ENCODE measurements at regions not wholly inside any gene's neighbourhood (a gene's known extent, or its start where the extent isn't known, plus 50 kb on each side); places are given as distances from the start of the nearest gene placed in this dataset.

DNA sequence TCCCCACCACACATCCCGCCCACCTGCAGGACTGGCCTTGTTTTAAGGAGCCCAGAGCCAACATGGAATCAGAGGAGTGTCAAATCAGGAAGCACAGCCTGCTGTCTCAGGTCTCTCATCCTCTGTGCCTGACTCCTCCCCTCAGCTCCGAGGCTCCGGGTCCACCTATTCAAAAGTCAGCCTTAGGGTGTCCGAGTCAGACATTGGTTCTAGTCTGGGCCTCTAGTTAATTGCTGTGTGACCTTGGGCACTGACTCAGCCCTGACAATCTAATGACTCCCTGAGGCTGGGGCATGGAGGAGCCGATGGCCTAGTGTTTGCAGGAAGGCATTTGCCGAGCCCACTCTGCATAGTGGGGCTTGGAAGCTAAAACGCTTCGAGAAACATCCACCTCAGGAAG is 223.1 kb upstream of the PPP2R2D start:
- TF ChIP-seq, protein P1, sequence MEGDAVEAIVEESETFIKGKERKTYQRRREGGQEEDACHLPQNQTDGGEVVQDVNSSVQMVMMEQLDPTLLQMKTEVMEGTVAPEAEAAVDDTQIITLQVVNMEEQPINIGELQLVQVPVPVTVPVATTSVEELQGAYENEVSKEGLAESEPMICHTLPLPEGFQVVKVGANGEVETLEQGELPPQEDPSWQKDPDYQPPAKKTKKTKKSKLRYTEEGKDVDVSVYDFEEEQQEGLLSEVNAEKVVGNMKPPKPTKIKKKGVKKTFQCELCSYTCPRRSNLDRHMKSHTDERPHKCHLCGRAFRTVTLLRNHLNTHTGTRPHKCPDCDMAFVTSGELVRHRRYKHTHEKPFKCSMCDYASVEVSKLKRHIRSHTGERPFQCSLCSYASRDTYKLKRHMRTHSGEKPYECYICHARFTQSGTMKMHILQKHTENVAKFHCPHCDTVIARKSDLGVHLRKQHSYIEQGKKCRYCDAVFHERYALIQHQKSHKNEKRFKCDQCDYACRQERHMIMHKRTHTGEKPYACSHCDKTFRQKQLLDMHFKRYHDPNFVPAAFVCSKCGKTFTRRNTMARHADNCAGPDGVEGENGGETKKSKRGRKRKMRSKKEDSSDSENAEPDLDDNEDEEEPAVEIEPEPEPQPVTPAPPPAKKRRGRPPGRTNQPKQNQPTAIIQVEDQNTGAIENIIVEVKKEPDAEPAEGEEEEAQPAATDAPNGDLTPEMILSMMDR (IDR thresholded peaks at IDR 0.05; ENCODE audit: insufficient read depth, low read depth, low read length): no peak
- H3K36me3 ChIP-seq (ENCODE audit: control insufficient read depth, insufficient read depth, low read length): no peaks in the 10 kb centered on the region
- no peak for DNase-seq (ENCODE audit: low read depth)
- ChIA-PET CTCF (no interaction called here), POLR2A (no interaction called here)
- H3K27me3 ChIP-seq (ENCODE audit: control insufficient read depth, insufficient read depth, low read length): no peaks in the 10 kb centered on the region
- H3K4me3 ChIP-seq (ENCODE audit: low read depth, low read length): no peak overlapping the region

GRCh38 chr10:131678171-131678570 is 222.6 kb upstream of the PPP2R2D start:
- ChIA-PET CTCF (no interaction called here), POLR2A (no interaction called here)
- TF ChIP-seq, protein P1 (IDR thresholded peaks at IDR 0.05; ENCODE audit: insufficient read depth, low read depth, low read length): no peak
- no peaks in the 10 kb centered on the region for H3K36me3 ChIP-seq (ENCODE audit: control insufficient read depth, insufficient read depth, low read length)
- H3K4me3 ChIP-seq (ENCODE audit: low read depth, low read length): no peak overlapping the region
- DNase-seq (ENCODE audit: low read depth): no peak
- no peaks in the 10 kb centered on the region for H3K27me3 ChIP-seq (ENCODE audit: control insufficient read depth, insufficient read depth, low read length)

GRCh38 chr10:131678613-131679012 is 222.2 kb upstream of the PPP2R2D start:
- Histone ChIP-seq H3K4me3 (ENCODE audit: low read depth, low read length) (no peak overlapping the region), H3K36me3 (ENCODE audit: control insufficient read depth, insufficient read depth, low read length) (no peaks in the 10 kb centered on the region), H3K27me3 (ENCODE audit: control insufficient read depth, insufficient read depth, low read length) (no peaks in the 10 kb centered on the region)
- TF ChIP-seq, protein P1 (IDR thresholded peaks at IDR 0.05; ENCODE audit: insufficient read depth, low read depth, low read length): no peak
- CTCF ChIA-PET: no interaction called here
- DNase-seq (ENCODE audit: low read depth): no peak
- POLR2A ChIA-PET: no interaction called here

GRCh38 chr10:131679926-131680325 is 220.9 kb upstream of the PPP2R2D start:
- ChIA-PET POLR2A (no interaction called here), CTCF (no interaction called here)
- Histone ChIP-seq H3K27me3 (ENCODE audit: control insufficient read depth, insufficient read depth, low read length) (no peaks in the 10 kb centered on the region), H3K4me3 (ENCODE audit: low read depth, low read length) (no peak overlapping the region), H3K36me3 (ENCODE audit: control insufficient read depth, insufficient read depth, low read length) (no peaks in the 10 kb centered on the region)
- TF ChIP-seq, protein P1 (IDR thresholded peaks at IDR 0.05; ENCODE audit: insufficient read depth, low read depth, low read length): no peak
- no peak for DNase-seq (ENCODE audit: low read depth)

DNA sequence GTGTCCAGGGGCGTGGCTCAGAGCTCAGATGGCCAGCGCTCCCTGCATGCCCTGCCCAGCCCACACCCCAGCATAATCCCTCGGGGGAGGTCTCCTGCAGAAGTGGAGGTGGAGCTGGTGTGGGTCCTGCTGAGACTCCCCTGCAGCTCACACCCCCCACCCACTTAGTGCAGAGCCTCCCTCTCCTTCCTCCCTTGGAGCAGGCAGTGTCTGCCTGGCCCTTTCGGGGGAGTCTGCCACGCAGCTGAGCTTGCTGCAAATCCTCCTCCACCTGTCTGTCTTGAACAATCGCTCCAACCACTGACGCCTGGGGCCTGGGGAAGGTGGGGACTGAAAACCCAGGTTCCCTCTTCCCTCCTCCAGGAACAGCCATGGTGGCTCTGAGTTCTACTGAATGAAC is 219.7 kb upstream of the PPP2R2D start:
- ChIA-PET CTCF (no interaction called here), POLR2A (no interaction called here)
- Histone ChIP-seq H3K27me3 (ENCODE audit: control insufficient read depth, insufficient read depth, low read length) (no peaks in the 10 kb centered on the region), H3K36me3 (ENCODE audit: control insufficient read depth, insufficient read depth, low read length) (no peaks in the 10 kb centered on the region), H3K4me3 (ENCODE audit: low read depth, low read length) (no peak overlapping the region)
- TF ChIP-seq, protein P1 (IDR thresholded peaks at IDR 0.05; ENCODE audit: insufficient read depth, low read depth, low read length): no peak
- DNase-seq (ENCODE audit: low read depth): no peak
